Neutrophil (primary cell): ENCODE measurements at regions not wholly inside any gene's neighbourhood (a gene's known extent, or its start where the extent isn't known, plus 50 kb on each side); places are given as distances from the start of the nearest gene placed in this dataset.

Experiments
- H3K27ac ChIP-seq: fragments of 200-600 bp; sonication (generic); 2 replicates; pipeline ENCODE4 v1.5.1; 2016; ENCODE audit warnings: mild to moderate bottlenecking, moderate library complexity
- H3K27me3 ChIP-seq: fragments of 200-600 bp; sonication (generic); 2 replicates; pipeline ENCODE4 v1.6.0; 2016; ENCODE audit warnings: mild to moderate bottlenecking
- H3K36me3 ChIP-seq: fragments of 200-600 bp; sonication (generic); 2 replicates; pipeline ENCODE4 v1.5.1; 2017
- H3K4me1 ChIP-seq, 2 experiments: fragments of 200-600 bp in 1 of 2; sonication (generic) in 1 of 2; 1 replicate in 1 of 2; 2 replicates in 1 of 2; pipeline versions ENCODE4 v1.5.1 to v1.6.1; 2013 to 2016; ENCODE audit warnings: low read depth in 1 of 2, low read length in 1 of 2, mild to moderate bottlenecking in 1 of 2, moderate library complexity in 1 of 2; ENCODE audit not compliant: control insufficient read depth in 1 of 2, insufficient read depth in 1 of 2
- H3K4me3 ChIP-seq, 2 experiments: fragments of 200-600 bp in 1 of 2; sonication (generic) in 1 of 2; 1 replicate in 1 of 2; 2 replicates in 1 of 2; pipeline ENCODE4 v1.5.1; 2013 to 2016; ENCODE audit warnings: low read depth in 1 of 2, low read length in 1 of 2, mild to moderate bottlenecking in 1 of 2, moderate library complexity in 1 of 2
- H3K9me3 ChIP-seq: fragments of 200-600 bp; sonication (generic); 2 replicates; pipeline ENCODE4 v1.5.1; 2016
- TF ChIP-seq, protein P1 (sequence below): fragments of 200-600 bp; sonication (generic); IDR thresholded peaks from 2 replicates; pipeline ENCODE4 v1.5.1; 2016; ENCODE audit warnings: antibody characterized with exemption

DNA sequence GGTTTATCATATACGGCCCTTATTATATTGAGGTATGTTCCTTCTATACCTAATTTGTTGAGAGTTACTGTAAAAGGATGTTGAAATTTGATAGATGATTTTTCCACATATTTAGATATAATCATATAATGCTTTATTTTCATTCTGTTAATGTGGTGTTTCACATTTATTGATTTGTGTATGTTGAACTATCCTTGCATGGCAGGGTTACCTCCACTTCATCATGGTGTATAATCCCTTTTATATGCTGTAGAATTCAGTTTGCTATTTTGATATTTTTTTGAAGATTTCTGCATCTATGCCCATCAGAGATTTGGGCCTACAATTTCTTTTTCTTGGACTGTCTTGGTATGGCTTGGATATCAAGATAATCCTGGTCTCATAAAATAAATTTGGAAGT lies 355.5 kb downstream of the EDEM1 start:
- H3K27ac ChIP-seq, result no peak overlapping the region
- TF ChIP-seq, protein P1, sequence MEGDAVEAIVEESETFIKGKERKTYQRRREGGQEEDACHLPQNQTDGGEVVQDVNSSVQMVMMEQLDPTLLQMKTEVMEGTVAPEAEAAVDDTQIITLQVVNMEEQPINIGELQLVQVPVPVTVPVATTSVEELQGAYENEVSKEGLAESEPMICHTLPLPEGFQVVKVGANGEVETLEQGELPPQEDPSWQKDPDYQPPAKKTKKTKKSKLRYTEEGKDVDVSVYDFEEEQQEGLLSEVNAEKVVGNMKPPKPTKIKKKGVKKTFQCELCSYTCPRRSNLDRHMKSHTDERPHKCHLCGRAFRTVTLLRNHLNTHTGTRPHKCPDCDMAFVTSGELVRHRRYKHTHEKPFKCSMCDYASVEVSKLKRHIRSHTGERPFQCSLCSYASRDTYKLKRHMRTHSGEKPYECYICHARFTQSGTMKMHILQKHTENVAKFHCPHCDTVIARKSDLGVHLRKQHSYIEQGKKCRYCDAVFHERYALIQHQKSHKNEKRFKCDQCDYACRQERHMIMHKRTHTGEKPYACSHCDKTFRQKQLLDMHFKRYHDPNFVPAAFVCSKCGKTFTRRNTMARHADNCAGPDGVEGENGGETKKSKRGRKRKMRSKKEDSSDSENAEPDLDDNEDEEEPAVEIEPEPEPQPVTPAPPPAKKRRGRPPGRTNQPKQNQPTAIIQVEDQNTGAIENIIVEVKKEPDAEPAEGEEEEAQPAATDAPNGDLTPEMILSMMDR, result no peak
- no peak overlapping the region for H3K4me3 ChIP-seq
- peaks cover 4% of the 10 kb centered on the region for H3K9me3 ChIP-seq
- H3K4me1 ChIP-seq, result no peaks in the 10 kb centered on the region
- no peaks in the 10 kb centered on the region for H3K27me3 ChIP-seq
- H3K36me3 ChIP-seq, result no peaks in the 10 kb centered on the region

DNA sequence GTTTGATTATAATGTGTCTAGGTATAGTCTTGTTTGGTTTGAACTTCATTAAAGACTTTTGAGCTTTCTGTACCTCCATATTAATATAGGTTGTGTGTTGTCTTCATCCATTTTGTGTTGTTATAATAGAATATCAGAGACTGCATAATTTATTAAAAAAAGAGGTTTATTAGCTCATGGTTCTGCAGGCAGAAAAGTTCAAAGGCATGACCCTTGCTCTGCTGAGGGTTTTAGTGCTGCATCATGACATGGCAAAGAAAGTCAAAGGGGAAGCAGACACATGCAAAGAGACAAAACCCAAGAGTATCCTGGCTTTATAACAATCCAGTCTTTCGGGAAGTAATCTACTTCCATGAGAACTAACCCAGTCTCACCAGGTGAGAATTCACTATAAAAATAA lies 358.2 kb downstream of the EDEM1 start:
- Histone ChIP-seq H3K4me1 (no peaks in the 10 kb centered on the region), H3K36me3 (no peaks in the 10 kb centered on the region), H3K27me3 (no peaks in the 10 kb centered on the region), H3K4me3 (no peak overlapping the region), H3K27ac (no peak overlapping the region), H3K9me3 (peaks cover 4% of the 10 kb centered on the region)
- TF ChIP-seq, protein P1, result no peak

DNA sequence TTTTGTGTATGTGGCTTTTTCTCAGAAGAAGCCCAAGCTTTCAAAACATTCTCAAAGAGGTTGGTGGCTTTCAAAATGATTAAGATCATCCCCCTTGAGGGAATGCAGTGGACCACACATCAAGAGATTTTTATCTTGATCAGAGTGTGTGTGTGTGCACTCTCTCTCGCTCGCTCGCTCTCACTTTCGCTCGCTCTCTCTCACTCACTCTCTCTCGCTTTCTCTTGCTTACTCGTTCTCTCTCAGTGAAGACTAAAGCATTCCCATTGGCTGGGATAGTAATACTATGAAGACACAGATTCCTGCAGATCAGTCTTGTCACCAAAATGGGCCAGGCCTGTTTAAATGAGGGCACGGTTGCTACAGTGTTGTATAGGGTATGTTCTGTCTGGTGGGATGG lies 365.7 kb downstream of the EDEM1 start:
- no peaks in the 10 kb centered on the region for H3K9me3 ChIP-seq
- TF ChIP-seq, protein P1, result no peak
- no peak overlapping the region for H3K27ac ChIP-seq
- H3K4me1 ChIP-seq, result no peaks in the 10 kb centered on the region
- no peaks in the 10 kb centered on the region for H3K36me3 ChIP-seq
- H3K4me3 ChIP-seq, result no peak overlapping the region
- H3K27me3 ChIP-seq, result no peaks in the 10 kb centered on the region

DNA sequence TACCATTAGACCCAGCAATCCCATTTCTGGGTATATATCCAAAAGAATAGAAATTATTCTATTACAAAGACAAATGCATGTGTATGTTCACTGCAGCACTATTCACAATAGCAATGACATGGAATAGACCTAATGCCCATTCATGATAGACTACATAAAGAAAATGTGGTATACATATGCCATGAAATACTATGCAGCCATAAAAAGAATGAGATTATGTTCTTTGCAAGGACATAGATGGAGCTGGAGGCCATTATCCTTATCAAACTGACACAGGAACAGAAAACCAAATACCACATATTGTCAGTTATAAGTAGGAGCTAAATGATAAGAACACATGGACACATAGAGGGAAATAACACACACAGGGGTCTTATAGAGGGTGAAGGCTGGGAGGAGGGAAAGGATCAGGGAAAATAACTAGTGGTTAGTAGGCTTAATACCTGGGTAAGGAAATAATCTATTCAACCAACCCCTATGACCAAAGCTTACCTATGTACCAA lies 366.8 kb downstream of the EDEM1 start:
- H3K9me3 ChIP-seq, result no peaks in the 10 kb centered on the region
- H3K4me1 ChIP-seq, result no peaks in the 10 kb centered on the region
- TF ChIP-seq, protein P1, result no peak
- H3K27me3 ChIP-seq, result no peaks in the 10 kb centered on the region
- H3K36me3 ChIP-seq, result no peaks in the 10 kb centered on the region
- no peak overlapping the region for H3K27ac ChIP-seq
- H3K4me3 ChIP-seq, result no peak overlapping the region

DNA sequence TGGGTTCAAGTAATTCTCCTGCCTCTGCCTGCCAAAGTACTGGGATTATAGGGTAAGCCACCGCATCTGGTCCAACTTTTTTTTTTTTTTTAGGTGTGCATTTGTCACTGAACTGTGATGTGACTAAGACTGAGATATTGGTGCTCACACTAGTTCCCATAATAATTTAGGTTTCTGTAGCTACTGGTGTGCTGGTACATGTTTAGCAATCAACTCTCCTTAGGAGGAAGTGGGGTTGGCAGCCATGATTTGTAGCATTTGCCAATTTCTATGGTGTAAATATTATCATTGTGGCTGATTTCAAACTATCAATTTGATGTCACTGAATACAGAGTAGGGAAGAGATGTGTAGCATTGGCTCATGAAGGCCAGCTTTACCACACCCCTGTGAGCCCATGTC lies 372.7 kb downstream of the EDEM1 start:
- no peak overlapping the region for H3K4me3 ChIP-seq
- no peaks in the 10 kb centered on the region for H3K27me3 ChIP-seq
- H3K4me1 ChIP-seq, result no peaks in the 10 kb centered on the region
- H3K27ac ChIP-seq, result no peak overlapping the region
- TF ChIP-seq, protein P1, result no peak
- no peaks in the 10 kb centered on the region for H3K36me3 ChIP-seq
- no peaks in the 10 kb centered on the region for H3K9me3 ChIP-seq
